ENCODE measurements at regions not wholly inside any gene's neighbourhood (a gene's known extent, or its start where the extent isn't known, plus 50 kb on each side); places are given as distances from the start of the nearest gene placed in this dataset.

DNA sequence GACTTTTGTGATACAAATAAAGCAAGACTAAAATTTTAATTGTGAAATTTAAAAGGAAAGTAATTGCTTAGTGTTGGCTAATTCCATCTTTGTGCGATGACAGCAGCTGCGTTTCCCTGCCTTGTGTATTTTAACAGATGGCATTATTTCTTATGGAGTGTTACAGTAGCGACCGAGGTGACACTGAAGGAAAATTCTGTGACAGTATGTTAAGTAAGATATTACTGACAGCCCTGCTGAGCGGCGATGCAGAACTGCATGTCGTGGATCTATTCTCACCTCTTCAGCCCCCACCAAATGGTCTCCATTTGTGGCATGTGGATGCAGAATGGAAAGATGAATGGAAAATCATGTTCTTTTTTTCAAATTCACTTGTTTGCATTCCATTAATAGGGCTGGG is 289.4 kb downstream of the RNF144B start:
- TF ChIP-seq, protein P1, sequence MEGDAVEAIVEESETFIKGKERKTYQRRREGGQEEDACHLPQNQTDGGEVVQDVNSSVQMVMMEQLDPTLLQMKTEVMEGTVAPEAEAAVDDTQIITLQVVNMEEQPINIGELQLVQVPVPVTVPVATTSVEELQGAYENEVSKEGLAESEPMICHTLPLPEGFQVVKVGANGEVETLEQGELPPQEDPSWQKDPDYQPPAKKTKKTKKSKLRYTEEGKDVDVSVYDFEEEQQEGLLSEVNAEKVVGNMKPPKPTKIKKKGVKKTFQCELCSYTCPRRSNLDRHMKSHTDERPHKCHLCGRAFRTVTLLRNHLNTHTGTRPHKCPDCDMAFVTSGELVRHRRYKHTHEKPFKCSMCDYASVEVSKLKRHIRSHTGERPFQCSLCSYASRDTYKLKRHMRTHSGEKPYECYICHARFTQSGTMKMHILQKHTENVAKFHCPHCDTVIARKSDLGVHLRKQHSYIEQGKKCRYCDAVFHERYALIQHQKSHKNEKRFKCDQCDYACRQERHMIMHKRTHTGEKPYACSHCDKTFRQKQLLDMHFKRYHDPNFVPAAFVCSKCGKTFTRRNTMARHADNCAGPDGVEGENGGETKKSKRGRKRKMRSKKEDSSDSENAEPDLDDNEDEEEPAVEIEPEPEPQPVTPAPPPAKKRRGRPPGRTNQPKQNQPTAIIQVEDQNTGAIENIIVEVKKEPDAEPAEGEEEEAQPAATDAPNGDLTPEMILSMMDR (IDR thresholded peaks at IDR 0.05; ENCODE audit: low read depth, low read length) = no peak
- no peak overlapping the region for H3K4me3 ChIP-seq (replicated peaks in 1 of 2; ENCODE audit: low read depth in 2 of 2, low read length in 2 of 2)
- no peak for DNase-seq (ENCODE audit: low read depth in 2 of 2)

DNA sequence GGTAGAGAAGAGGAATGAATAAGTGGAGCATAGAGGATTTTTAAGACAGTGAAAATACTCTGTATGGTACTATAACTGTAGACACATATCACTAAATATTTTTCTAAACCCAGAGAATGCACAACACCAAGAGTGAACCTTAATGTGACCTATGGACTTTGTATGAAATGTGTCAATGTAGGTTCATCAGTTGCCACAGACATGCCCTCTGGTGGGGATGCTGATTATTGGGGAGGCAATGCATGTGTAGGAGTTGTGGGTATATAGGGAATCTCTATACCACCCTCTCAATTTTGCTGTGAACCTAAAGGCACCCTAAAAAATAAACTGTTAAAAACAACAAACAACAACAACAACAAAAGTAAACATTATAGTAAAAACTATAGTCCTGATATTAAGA is 293.7 kb downstream of the RNF144B start:
- H3K4me3 ChIP-seq (replicated peaks in 1 of 2; ENCODE audit: low read depth in 2 of 2, low read length in 2 of 2) = no peak overlapping the region
- TF ChIP-seq, protein P1 (IDR thresholded peaks at IDR 0.05; ENCODE audit: low read depth, low read length) = no peak
- DNase-seq (ENCODE audit: low read depth in 2 of 2) = no peak

DNA sequence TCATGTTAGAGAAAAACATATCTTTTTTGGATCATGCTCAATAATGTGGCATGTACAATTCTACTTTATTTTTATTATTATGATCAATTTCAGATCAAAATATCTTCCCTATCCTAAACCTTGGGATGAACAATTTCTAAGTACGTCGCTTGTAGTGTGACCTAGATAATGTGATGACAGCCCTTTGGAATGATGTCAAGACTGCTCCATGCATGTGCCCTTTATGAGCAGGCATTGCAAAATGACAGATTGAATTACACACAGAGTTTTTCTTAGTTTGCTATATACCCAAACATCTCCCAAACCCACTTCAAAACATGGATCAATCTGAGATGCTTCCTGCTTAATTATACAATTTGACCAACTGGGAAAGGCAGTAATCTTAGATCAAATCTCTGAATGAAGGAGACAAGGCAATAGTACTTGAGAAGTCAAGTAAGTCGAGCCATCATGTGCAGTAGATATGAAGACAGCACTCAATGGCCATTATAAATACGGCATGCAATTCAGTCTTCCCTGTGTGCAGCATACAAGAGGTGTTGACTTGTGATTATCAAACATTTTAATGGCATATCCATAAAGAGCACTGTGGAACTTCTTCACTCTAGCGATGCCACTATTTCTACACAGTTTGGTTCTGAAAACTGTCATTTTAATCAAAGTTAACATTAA is 294.8 kb downstream of the RNF144B start:
- H3K4me3 ChIP-seq (replicated peaks in 1 of 2; ENCODE audit: low read depth in 2 of 2, low read length in 2 of 2) = no peak overlapping the region
- TF ChIP-seq, protein P1 (IDR thresholded peaks at IDR 0.05; ENCODE audit: low read depth, low read length) = no peak
- DNase-seq (ENCODE audit: low read depth in 2 of 2) = no peak

DNA sequence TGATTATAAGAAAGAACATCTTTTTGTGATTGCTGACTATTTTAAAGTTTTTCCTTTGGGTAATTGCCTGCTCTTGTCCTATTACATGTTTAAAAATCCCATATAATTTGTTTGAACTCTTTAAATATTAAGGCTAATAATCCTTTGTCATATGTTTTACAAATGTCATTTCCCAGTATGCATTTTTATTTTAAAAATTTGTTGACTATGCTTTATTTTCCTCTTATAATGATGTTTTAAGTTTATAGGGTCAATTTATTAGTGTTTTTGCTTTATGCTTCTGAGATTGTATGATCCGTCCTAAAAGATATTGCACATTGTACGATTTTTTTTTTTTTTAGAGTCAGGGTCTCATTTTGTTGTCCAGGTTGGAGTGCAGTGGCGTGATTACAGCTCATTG is 297.2 kb downstream of the RNF144B start:
- TF ChIP-seq, protein P1 (IDR thresholded peaks at IDR 0.05; ENCODE audit: low read depth, low read length) = no peak
- no peak overlapping the region for H3K4me3 ChIP-seq (replicated peaks in 1 of 2; ENCODE audit: low read depth in 2 of 2, low read length in 2 of 2)
- no peak for DNase-seq (ENCODE audit: low read depth in 2 of 2)

DNA sequence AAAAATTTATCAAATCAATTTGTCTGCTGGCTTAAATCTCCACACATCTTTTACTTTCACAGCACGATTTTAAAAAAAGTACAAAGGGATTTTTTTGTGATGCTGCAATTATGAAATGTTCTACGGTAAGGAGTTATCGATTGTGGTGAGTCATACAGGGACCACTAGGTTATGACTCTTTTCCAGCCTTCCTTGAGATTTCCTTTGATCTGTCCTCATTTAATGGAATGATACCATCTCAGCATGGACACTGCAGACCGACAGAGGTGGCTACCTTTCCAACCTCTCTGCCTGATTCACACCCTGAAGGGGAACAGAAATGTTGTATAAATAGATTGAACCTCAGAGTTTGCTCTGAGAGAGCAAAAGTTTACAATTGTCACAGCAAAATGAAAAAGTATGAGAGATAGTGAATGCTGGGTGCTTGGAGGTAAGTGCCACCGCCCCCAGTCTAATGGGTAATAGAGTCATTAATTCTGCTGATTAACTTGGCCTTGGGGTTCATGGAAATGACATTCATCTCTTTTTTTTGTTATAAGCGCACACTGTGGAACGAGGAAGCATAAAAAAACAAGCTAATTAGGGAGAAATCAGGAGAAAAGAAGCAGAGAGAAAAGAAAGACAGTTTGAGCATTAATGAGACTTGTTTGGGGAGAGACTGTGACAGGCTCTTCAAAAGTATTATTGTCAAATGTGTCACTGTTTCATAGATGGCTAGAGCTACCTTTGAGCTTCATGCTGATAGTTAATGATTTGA is 306.0 kb downstream of the RNF144B start:
- DNase-seq (ENCODE audit: low read depth in 2 of 2) = no peak
- no peak overlapping the region for H3K4me3 ChIP-seq (replicated peaks in 1 of 2; ENCODE audit: low read depth in 2 of 2, low read length in 2 of 2)
- TF ChIP-seq, protein P1 (IDR thresholded peaks at IDR 0.05; ENCODE audit: low read depth, low read length) = no peak

DNA sequence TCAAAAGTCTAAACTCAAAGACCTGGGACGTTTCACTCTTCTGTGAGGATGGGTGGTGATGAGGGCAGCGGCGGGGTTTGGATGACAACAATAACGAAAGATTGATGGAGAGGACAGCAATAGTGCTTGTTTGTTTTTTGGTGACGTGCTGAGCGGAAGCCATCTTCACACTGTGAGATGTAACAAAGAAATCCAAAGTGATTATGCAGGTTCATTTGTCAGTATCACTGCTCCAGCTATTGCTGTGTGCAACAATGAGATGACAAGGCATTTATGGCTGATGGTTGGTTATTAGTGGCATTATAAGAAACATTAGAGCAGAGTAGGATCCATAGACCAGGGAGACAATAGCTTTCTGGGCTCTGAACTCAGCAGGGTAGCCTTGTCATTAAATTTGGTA is 306.7 kb downstream of the RNF144B start:
- H3K4me3 ChIP-seq (replicated peaks in 1 of 2; ENCODE audit: low read depth in 2 of 2, low read length in 2 of 2) = no peak overlapping the region
- TF ChIP-seq, protein P1 (IDR thresholded peaks at IDR 0.05; ENCODE audit: low read depth, low read length) = no peak
- DNase-seq (ENCODE audit: low read depth in 2 of 2) = no peak

All from cardiac fibroblast (primary cell).